ENCODE measurements at regions not wholly inside any gene's neighbourhood (a gene's known extent, or its start where the extent isn't known, plus 50 kb on each side); places are given as distances from the start of the nearest gene placed in this dataset.
"Not testable (repeated sequence)": the region's sequence is repeated elsewhere in the genome, so short reads cannot be mapped to it uniquely, and the experiment has no call there.

GRCh38 chr9:23046026-23046425, 599.4 kb downstream of the DMRTA1 start:
- TF ChIP-seq CTCF, POLR2A (IDR thresholded peaks at IDR 0.05): not testable (repeated sequence)

Data from lower leg skin (tissue), 3 donors.